Stimulated activated CD8-positive, alpha-beta memory T cell treated with anti-CD3 and anti-CD28 coated beads, Interleukin-2, amount 100 ng/mL, for 1 hour (primary cell): ENCODE measurements at regions not wholly inside any gene's neighbourhood (a gene's known extent, or its start where the extent isn't known, plus 50 kb on each side); places are given as distances from the start of the nearest gene placed in this dataset.

Experiments used
- DNase-seq, 2 donors: peaks; one replicate each; pipeline ENCODE4 v3.0.0-alpha.2; 2020; ENCODE audit warnings: low read depth in 2 of 2

DNA sequence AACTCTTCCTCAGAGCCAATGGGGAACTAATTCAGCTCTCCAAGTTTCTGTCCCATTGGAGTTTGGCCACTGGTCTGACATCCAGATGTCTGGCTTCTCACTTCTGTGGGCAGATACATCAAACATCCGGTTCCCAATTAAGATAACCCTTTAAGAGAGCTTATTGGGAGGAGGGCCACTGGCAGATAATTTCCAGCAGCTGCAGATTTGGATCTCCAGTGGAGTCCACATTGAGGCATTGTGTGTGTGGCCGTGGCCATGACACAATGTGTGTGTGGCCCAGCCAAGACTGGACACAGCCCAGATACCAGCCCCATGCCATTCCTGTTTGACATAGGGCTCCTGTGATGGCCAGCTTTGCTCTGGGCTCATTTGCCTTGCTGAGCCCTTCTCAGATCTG, 110.5 kb upstream of the MAP1B start:
- no peak for DNase-seq

DNA sequence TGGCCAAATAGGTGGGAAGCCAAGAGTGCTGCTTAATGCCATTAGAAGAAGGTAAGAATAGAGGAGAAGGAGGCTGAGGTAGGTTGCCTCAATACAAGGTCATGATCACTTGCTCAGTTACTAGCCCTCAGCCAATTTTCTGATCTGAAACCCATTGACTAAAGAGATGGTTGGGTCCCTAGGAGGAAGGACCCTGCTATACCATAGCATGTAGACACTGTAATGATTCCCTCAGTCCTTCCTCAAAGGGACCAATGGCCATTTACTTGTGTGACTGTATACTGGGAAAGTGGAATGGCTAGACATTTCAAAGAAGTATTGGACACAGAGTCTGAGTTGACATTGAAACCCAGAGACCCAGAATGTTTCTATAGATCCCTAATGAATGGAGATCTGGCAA, 108.5 kb upstream of the MAP1B start:
- DNase-seq: no peak

- no peak for DNase-seq
Measured at GRCh38 chr5:72000707-72001106, 106.6 kb upstream of the MAP1B start.

DNA sequence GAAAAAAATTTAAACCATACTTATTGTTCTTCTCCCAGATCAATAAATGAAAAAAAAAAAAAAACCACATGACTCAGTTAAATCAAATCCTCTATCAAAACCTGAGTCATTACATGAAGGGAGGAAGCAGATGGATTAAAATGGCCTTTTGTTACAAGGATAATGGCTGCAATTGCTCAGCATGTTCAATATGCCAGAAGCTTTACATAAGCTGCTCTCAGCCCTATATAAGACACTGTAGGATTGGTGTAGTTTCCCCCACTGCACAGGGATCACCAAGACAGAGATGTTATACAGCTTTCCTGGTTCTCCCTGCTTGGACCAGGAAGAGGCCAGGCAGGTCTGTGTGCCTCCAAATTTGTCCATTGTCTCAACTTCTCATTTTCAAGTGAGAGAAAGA, 101.6 kb upstream of the MAP1B start:
- DNase-seq: no peak

- DNase-seq: no peak
Measured at GRCh38 chr5:72006361-72006760, 100.9 kb upstream of the MAP1B start.

DNA sequence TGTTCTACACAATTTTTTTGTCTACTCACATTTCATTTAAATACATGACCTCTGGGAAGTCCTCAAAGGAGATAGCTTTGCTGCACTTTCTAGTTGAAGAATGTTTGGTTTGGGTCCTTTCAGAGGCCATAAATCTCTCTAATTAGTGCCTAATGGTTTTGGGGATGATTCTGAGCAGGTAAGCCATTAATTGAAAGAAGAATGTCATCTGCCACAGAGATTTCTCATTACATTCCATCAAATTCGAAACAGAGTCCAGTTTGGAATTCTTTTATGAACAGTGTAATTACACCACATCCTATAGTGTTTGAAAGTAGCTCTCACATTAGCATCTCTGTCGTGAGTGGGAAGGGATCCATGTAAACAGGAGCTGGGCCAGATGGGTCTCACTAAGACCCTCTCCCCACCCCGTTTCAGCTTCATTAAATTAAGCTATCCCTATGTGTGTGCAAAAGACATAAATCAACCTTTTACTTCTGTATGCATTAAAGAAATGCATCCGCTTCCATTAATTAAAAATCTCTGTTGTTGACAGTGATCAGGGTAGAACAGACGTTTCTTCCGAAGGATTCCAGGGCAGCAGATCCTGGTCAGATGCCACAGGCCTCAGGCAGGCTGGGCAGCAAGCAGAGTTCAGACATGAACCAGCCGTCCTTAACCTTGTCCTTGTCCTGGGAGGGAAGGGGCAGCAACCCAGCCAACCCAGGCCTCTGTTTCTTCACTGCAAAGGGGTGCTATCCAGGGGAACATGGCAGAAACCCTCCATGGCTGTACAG, 99.8 kb upstream of the MAP1B start:
- DNase-seq: no peak

DNA sequence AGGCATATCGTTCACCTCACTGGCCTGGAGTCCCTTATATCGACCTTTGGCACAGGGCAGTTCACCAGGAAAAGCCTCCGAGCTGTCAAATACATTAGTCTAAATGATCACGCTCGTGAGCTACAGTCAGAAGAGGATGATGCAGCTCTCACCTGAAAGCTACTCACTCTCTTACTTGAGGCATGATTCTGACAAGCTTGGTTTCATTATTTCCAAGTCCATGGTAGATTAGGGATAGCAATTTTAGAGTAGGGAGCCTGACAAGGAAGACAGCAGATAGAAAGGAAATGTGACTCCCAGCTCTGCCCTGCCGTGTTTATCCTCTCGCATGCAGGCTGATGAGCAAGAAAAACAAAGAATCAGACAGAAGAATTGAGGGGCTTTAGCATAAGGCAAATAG, 98.0 kb upstream of the MAP1B start:
- no peak for DNase-seq

DNA sequence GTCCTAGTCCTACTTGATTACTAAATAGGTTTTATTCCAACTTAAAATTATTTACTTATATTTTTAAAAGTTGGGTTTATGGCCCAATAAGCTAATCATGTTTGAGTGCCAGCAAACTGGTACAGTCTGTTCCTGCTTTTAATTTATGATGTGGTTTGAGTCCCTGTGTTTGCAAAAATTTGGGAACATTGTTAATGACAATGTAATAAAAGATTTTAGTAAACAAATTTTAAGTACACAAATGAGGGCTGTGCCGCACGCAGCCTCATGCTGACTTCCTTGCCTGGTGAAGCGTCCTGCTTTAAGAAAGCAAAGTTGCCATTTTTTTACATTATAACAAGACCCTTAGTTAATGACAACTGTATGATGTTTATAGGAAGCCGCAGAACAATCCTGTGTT, 96.8 kb upstream of the MAP1B start:
- DNase-seq: no peak

DNA sequence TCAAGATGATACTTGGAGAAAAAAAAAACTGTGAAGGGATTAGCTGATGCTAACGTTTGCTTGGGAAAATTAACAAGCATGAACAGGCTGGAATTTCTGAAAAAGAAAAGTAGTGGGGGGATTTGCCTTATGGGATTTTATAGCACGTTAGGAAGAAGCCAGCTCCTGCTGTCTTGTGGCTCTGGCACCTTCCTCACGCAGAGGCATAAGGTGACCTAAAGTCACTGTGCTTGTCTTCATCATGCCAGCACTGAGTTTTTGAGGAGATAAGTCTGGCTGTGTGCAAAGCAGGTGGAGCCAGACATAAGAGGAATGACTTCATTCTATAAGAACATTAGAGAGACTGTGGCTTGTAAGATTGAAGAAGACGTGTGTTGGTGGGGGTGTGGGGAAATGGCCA, 94.4 kb upstream of the MAP1B start:
- no peak for DNase-seq

GRCh38 chr5:72013766-72014624, 93.3 kb upstream of the MAP1B start:
- DNase-seq: no peak

GRCh38 chr5:72015103-72015548, 92.1 kb upstream of the MAP1B start:
- no peak for DNase-seq

DNA sequence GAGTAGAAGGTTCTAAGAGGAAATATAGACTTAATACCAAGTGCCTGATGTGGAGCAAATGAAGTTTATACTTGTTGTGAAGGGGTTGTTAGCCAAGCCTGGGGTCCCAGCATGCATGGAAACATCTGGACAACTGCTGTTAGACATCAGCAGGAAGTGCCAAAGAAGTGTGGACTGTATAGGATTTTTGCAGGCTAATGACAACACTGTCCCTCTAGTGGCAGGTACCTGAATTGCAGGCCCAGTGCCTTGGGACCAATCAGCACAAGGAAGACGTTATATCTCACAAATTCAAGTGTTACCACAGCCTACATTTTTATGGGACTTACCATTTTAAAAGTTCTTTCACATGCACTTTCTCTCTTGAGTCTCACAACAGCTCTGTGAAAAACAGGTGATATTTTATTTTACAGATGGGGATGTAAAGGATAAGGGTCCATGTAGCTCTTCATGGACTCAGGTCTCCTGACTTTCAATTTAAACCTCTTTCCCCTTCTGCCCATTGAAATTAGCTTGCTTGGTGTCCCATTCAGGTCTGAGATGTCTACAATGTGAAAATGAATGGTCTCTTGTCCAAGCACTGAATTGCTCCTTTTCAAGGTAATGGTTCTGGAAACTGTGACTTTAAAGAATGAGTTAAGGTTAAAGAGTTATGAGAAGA, 89.0 kb upstream of the MAP1B start:
- peak; percentile 9 to 11 for DNase-seq

DNA sequence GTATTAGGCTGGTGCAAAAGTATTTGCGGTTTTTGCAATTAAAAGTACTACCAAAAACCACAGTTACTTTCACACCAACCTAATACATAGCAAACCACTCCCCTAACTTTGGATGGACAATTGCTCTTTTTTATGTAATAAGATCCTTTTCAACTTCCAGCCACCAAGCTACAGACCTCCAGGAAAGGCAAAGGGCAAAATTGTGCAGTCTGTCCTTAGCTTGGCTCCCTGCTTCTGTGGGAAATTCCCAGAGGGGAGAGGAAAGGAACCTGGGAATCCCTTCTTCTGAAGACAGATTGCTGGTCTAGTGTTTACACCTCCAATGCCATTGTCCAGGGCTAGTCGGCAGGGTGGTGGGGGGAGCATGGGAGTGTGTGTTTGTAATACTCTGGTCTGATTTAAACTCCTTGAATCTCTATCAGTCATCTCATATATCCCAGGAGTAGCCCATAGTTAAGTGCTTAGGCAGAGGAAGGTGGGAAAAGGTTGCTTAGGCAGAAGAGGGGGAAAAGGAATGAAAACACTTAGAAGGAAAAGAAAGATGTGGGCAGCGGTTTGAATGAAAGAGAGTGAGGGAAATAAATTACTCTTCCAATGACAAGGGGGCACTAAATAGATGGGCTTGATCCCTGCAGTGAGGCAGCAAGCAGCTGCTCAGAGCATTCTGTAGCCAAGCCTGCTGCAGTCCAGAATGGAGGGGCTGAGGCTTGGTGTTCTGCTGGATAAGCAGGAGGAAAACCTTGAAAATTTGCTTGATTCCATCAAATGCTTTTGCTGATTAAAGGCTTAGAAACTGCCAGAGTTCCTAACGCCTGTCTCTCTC, 86.9 kb upstream of the MAP1B start:
- no peak for DNase-seq

- no peak for DNase-seq
Measured at GRCh38 chr5:72021651-72022357, 85.5 kb upstream of the MAP1B start.

- DNase-seq: no peak
Measured at GRCh38 chr5:72028382-72028781, 78.9 kb upstream of the MAP1B start.

- no peak for DNase-seq
Measured at GRCh38 chr5:72030237-72030636, 77.0 kb upstream of the MAP1B start.

GRCh38 chr5:72032788-72033187, 74.5 kb upstream of the MAP1B start:
- no peak for DNase-seq

DNA sequence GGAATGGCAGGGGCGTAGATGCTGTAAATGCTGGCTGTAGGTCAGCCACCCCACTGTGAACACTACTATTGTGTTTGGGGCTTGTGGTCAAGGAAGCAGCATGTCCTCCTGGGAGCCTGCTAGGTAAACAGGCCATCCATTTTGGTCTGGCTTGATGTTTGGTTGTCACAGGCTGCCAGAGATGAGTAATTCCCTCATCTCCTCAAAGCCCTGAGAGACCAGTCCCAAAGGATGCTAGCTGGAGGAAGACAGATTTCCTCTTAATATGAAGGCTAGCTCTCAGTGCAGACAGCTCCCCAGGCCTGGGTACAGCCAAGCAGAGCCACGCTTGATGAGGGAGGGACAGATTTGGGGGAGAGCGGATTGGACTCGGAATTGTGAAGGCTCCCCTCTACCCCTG, 72.5 kb upstream of the MAP1B start:
- DNase-seq: no peak

GRCh38 chr5:72035831-72036230, 71.4 kb upstream of the MAP1B start:
- no peak for DNase-seq

DNA sequence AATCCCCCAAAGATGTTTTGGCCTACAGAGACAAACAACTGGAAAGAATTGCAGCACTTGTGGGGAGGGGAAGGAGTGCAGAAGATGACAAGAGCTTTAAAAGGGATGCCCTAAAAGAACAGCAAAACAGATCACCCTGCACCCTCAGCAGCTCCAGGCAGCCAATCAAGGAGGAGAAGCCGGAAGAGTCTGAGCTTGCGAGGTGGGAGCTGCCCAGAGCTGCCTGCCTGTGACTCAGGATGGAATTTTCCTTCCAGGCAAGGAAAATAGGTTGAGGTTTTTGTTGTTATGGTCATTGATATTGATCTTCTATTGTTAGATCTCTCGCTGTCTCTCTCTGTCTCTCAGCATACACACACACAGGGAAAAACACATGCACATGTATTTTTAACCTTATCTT, 70.3 kb upstream of the MAP1B start:
- DNase-seq: no peak

GRCh38 chr5:72040513-72040912, 66.8 kb upstream of the MAP1B start:
- DNase-seq: no peak
